ENCODE measurements at regions not wholly inside any gene's neighbourhood (a gene's known extent, or its start where the extent isn't known, plus 50 kb on each side); places are given as distances from the start of the nearest gene placed in this dataset.

DNA sequence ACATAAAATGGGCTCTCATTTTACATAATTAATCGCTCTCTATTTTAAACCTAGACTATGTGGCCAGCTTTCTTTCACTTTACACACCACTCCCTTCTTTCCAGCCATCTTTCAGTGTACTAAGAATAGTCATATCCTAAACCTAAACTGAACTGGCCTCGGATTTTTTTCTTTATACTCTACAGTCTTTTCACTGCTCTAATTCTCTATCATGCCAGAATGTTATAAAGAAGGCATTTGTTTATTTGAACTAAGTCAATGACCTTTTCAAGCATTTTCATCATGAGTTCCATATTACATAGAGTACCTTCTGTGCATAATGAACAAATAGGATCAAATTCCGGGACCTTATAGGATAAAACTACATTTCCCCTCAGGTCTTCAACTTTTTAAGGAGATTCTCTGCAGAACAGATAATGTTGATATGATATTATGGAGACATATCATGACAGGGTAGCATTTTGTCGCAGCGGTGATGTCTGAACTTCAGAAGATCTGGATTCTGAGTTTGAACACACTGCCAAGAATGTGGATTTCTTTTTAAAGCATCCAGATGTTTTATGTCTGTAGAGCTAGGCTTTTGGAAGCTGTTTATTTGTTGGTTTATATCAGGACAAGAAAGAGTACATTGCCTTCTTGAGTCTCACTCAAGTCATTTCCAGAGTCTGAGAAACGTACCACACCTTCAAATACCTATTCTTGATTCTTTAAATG is 1047.3 kb downstream of the MCTP2 start:
- TF ChIP-seq CREB1 (CRISPR knock-in tag; IDR thresholded peaks at IDR 0.05) (no peak), ETV6 (CRISPR knock-in tag; IDR thresholded peaks at IDR 0.05) (no peak), ZNF121 (CRISPR knock-in tag; IDR thresholded peaks at IDR 0.05) (no peak), ELF4 (CRISPR knock-in tag; IDR thresholded peaks at IDR 0.05; ENCODE audit: low read depth) (no peak), RELA (CRISPR knock-in tag; IDR thresholded peaks at IDR 0.05; ENCODE audit: borderline replicate concordance) (no peak), MXD4 (CRISPR knock-in tag; IDR thresholded peaks at IDR 0.05; ENCODE audit: borderline replicate concordance) (no peak)
- TF ChIP-seq, protein P1, sequence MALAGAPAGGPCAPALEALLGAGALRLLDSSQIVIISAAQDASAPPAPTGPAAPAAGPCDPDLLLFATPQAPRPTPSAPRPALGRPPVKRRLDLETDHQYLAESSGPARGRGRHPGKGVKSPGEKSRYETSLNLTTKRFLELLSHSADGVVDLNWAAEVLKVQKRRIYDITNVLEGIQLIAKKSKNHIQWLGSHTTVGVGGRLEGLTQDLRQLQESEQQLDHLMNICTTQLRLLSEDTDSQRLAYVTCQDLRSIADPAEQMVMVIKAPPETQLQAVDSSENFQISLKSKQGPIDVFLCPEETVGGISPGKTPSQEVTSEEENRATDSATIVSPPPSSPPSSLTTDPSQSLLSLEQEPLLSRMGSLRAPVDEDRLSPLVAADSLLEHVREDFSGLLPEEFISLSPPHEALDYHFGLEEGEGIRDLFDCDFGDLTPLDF (CRISPR knock-in tag; IDR thresholded peaks at IDR 0.05): no peak
- TF ChIP-seq, protein P2, sequence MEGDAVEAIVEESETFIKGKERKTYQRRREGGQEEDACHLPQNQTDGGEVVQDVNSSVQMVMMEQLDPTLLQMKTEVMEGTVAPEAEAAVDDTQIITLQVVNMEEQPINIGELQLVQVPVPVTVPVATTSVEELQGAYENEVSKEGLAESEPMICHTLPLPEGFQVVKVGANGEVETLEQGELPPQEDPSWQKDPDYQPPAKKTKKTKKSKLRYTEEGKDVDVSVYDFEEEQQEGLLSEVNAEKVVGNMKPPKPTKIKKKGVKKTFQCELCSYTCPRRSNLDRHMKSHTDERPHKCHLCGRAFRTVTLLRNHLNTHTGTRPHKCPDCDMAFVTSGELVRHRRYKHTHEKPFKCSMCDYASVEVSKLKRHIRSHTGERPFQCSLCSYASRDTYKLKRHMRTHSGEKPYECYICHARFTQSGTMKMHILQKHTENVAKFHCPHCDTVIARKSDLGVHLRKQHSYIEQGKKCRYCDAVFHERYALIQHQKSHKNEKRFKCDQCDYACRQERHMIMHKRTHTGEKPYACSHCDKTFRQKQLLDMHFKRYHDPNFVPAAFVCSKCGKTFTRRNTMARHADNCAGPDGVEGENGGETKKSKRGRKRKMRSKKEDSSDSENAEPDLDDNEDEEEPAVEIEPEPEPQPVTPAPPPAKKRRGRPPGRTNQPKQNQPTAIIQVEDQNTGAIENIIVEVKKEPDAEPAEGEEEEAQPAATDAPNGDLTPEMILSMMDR (IDR thresholded peaks at IDR 0.05): no peak
- TF ChIP-seq, protein P3, sequence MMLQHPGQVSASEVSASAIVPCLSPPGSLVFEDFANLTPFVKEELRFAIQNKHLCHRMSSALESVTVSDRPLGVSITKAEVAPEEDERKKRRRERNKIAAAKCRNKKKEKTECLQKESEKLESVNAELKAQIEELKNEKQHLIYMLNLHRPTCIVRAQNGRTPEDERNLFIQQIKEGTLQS (CRISPR knock-in tag; conservative IDR thresholded peaks at IDR 0.05): no peak
- TF ChIP-seq, protein P4, sequence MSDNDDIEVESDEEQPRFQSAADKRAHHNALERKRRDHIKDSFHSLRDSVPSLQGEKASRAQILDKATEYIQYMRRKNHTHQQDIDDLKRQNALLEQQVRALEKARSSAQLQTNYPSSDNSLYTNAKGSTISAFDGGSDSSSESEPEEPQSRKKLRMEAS (CRISPR knock-in tag; IDR thresholded peaks at IDR 0.05): no peak
- TF ChIP-seq, protein P5, sequence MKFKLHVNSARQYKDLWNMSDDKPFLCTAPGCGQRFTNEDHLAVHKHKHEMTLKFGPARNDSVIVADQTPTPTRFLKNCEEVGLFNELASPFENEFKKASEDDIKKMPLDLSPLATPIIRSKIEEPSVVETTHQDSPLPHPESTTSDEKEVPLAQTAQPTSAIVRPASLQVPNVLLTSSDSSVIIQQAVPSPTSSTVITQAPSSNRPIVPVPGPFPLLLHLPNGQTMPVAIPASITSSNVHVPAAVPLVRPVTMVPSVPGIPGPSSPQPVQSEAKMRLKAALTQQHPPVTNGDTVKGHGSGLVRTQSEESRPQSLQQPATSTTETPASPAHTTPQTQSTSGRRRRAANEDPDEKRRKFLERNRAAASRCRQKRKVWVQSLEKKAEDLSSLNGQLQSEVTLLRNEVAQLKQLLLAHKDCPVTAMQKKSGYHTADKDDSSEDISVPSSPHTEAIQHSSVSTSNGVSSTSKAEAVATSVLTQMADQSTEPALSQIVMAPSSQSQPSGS (CRISPR knock-in tag; IDR thresholded peaks at IDR 0.05; ENCODE audit: borderline replicate concordance, low read depth): no peak
- TF ChIP-seq, protein P6, sequence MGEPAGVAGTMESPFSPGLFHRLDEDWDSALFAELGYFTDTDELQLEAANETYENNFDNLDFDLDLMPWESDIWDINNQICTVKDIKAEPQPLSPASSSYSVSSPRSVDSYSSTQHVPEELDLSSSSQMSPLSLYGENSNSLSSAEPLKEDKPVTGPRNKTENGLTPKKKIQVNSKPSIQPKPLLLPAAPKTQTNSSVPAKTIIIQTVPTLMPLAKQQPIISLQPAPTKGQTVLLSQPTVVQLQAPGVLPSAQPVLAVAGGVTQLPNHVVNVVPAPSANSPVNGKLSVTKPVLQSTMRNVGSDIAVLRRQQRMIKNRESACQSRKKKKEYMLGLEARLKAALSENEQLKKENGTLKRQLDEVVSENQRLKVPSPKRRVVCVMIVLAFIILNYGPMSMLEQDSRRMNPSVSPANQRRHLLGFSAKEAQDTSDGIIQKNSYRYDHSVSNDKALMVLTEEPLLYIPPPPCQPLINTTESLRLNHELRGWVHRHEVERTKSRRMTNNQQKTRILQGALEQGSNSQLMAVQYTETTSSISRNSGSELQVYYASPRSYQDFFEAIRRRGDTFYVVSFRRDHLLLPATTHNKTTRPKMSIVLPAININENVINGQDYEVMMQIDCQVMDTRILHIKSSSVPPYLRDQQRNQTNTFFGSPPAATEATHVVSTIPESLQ (CRISPR knock-in tag; IDR thresholded peaks at IDR 0.05): no peak
- TF ChIP-seq, protein P7, sequence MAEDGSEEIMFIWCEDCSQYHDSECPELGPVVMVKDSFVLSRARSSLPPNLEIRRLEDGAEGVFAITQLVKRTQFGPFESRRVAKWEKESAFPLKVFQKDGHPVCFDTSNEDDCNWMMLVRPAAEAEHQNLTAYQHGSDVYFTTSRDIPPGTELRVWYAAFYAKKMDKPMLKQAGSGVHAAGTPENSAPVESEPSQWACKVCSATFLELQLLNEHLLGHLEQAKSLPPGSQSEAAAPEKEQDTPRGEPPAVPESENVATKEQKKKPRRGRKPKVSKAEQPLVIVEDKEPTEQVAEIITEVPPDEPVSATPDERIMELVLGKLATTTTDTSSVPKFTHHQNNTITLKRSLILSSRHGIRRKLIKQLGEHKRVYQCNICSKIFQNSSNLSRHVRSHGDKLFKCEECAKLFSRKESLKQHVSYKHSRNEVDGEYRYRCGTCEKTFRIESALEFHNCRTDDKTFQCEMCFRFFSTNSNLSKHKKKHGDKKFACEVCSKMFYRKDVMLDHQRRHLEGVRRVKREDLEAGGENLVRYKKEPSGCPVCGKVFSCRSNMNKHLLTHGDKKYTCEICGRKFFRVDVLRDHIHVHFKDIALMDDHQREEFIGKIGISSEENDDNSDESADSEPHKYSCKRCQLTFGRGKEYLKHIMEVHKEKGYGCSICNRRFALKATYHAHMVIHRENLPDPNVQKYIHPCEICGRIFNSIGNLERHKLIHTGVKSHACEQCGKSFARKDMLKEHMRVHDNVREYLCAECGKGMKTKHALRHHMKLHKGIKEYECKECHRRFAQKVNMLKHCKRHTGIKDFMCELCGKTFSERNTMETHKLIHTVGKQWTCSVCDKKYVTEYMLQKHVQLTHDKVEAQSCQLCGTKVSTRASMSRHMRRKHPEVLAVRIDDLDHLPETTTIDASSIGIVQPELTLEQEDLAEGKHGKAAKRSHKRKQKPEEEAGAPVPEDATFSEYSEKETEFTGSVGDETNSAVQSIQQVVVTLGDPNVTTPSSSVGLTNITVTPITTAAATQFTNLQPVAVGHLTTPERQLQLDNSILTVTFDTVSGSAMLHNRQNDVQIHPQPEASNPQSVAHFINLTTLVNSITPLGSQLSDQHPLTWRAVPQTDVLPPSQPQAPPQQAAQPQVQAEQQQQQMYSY (CRISPR knock-in tag; IDR thresholded peaks at IDR 0.05): no peak
